OCI-LY1 (cell line): ENCODE measurements at regions not wholly inside any gene's neighbourhood (a gene's known extent, or its start where the extent isn't known, plus 50 kb on each side); places are given as distances from the start of the nearest gene placed in this dataset.

Experiments
- EZH2 ChIP-seq: fragments of 200-600 bp; sonication (generic), shearing (Covaris generic); IDR thresholded peaks from 2 replicates; pipeline ENCODE4 v1.8.0; 2017; ENCODE audit warnings: borderline replicate concordance, mixed run types, mild to moderate bottlenecking, antibody characterized with exemption, low read length, moderate library complexity, mixed read lengths
- TF ChIP-seq, protein P1 (sequence below): fragments of 200-600 bp; sonication (generic), shearing (Covaris generic); IDR thresholded peaks from 2 replicates; pipeline ENCODE4 v1.5.1; 2017; ENCODE audit warnings: mild to moderate bottlenecking, antibody characterized with exemption, low read length, moderate library complexity, mixed read lengths

DNA sequence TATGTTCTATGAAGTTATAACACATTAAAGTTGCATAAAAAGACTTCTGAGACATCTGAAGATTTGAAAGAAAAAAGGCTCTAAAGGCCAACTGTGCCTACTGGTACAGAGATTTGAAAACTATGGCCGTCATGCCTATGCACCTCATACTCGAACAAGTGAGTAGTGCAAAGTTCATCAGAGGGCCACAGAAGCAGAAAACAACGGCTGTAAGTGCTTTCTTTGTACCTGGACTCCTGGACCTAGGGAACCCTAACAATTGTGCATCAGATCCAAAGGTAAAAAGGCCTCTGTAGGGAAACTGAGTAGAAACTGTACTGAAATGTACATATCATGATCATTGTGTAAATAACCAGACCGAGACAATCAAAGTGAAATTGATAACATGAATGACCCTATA, 230.4 kb upstream of the CHST9 start:
- TF ChIP-seq, protein P1, sequence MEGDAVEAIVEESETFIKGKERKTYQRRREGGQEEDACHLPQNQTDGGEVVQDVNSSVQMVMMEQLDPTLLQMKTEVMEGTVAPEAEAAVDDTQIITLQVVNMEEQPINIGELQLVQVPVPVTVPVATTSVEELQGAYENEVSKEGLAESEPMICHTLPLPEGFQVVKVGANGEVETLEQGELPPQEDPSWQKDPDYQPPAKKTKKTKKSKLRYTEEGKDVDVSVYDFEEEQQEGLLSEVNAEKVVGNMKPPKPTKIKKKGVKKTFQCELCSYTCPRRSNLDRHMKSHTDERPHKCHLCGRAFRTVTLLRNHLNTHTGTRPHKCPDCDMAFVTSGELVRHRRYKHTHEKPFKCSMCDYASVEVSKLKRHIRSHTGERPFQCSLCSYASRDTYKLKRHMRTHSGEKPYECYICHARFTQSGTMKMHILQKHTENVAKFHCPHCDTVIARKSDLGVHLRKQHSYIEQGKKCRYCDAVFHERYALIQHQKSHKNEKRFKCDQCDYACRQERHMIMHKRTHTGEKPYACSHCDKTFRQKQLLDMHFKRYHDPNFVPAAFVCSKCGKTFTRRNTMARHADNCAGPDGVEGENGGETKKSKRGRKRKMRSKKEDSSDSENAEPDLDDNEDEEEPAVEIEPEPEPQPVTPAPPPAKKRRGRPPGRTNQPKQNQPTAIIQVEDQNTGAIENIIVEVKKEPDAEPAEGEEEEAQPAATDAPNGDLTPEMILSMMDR, result no peak
- no peak for TF ChIP-seq EZH2
